Glutamatergic neuron (in vitro differentiated cells): ENCODE measurements at regions not wholly inside any gene's neighbourhood (a gene's known extent, or its start where the extent isn't known, plus 50 kb on each side); places are given as distances from the start of the nearest gene placed in this dataset.

Experiments
- DNase-seq: peaks from one replicate; pipeline ENCODE4 v3.0.0; 2022
- H3K27ac Mint-ChIP-seq: one replicate; pipeline ENCODE4 v1.8.0; 2020; ENCODE audit warnings: mild to moderate bottlenecking, mixed read lengths, inconsistent platforms; ENCODE audit not compliant: unreplicated experiment
- H3K27me3 Mint-ChIP-seq: one replicate; pipeline ENCODE4 v1.8.0; 2020; ENCODE audit warnings: mild to moderate bottlenecking, moderate library complexity, mixed read lengths, inconsistent platforms; ENCODE audit not compliant: unreplicated experiment
- H3K36me3 Mint-ChIP-seq: one replicate; pipeline ENCODE4 v1.8.0; 2020; ENCODE audit warnings: mild to moderate bottlenecking, mixed read lengths, inconsistent platforms; ENCODE audit not compliant: unreplicated experiment
- H3K4me1 Mint-ChIP-seq: one replicate; pipeline ENCODE4 v1.8.0; 2020; ENCODE audit warnings: mild to moderate bottlenecking, low read depth, mixed read lengths, inconsistent platforms; ENCODE audit not compliant: unreplicated experiment
- H3K4me3 Mint-ChIP-seq: one replicate; pipeline ENCODE4 v1.8.0; 2020; ENCODE audit warnings: mild to moderate bottlenecking, mixed read lengths, inconsistent platforms; ENCODE audit not compliant: unreplicated experiment
- H3K9me3 Mint-ChIP-seq: one replicate; pipeline ENCODE4 v1.8.0; 2020; ENCODE audit warnings: mild to moderate bottlenecking, moderate library complexity, mixed read lengths, inconsistent platforms; ENCODE audit not compliant: unreplicated experiment
- CTCF ChIP-seq: fragments of 200-600 bp; sonication (generic); IDR thresholded peaks from one replicate; pipeline ENCODE4 v1.5.0; 2021; ENCODE audit not compliant: partially characterized antibody, unreplicated experiment

GRCh38 chr5:23072179-23072578 is 219.0 kb upstream of the CDH12 start:
- H3K4me3 Mint-ChIP-seq, result no peak overlapping the region
- TF ChIP-seq CTCF, result no peak
- no peaks in the 10 kb centered on the region for H3K4me1 Mint-ChIP-seq
- DNase-seq, result no peak
- H3K27me3 Mint-ChIP-seq, result peaks cover 2% of the 10 kb centered on the region
- no peaks in the 10 kb centered on the region for H3K9me3 Mint-ChIP-seq
- H3K27ac Mint-ChIP-seq, result no peak overlapping the region
- H3K36me3 Mint-ChIP-seq, result no peaks in the 10 kb centered on the region

- H3K27me3 Mint-ChIP-seq, result peaks cover 2% of the 10 kb centered on the region
- no peaks in the 10 kb centered on the region for H3K36me3 Mint-ChIP-seq
- no peaks in the 10 kb centered on the region for H3K9me3 Mint-ChIP-seq
- H3K4me1 Mint-ChIP-seq, result no peaks in the 10 kb centered on the region
- no peak overlapping the region for H3K4me3 Mint-ChIP-seq
- TF ChIP-seq CTCF, result no peak
- H3K27ac Mint-ChIP-seq, result no peak overlapping the region
- no peak for DNase-seq
These were observed 218.5 kb upstream of the CDH12 start for GRCh38 chr5:23071682-23072081.

- no peak for TF ChIP-seq CTCF
- no peaks in the 10 kb centered on the region for H3K9me3 Mint-ChIP-seq
- no peaks in the 10 kb centered on the region for H3K27me3 Mint-ChIP-seq
- no peak overlapping the region for H3K4me3 Mint-ChIP-seq
- no peak for DNase-seq
- no peak overlapping the region for H3K27ac Mint-ChIP-seq
- no peaks in the 10 kb centered on the region for H3K36me3 Mint-ChIP-seq
- H3K4me1 Mint-ChIP-seq, result no peaks in the 10 kb centered on the region
These were observed 211.6 kb upstream of the CDH12 start for GRCh38 chr5:23064710-23065109.

- Mint-ChIP-seq H3K27ac (no peak overlapping the region), H3K27me3 (peaks cover 2% of the 10 kb centered on the region)
- TF ChIP-seq CTCF, result no peak
These were observed 200.7 kb upstream of the CDH12 start for GRCh38 chr5:23053846-23054245.

GRCh38 chr5:23042226-23042625 is 189.1 kb upstream of the CDH12 start:
- Mint-ChIP-seq H3K27me3 (no peaks in the 10 kb centered on the region), H3K4me3 (no peak overlapping the region)
- DNase-seq, result no peak

More at GRCh38 chr5:23053846-23054245, 200.7 kb upstream of the CDH12 start:
- Mint-ChIP-seq H3K9me3 (no peaks in the 10 kb centered on the region), H3K4me1 (no peaks in the 10 kb centered on the region), H3K36me3 (no peaks in the 10 kb centered on the region), H3K4me3 (no peak overlapping the region)
- DNase-seq, result no peak

More at GRCh38 chr5:23042226-23042625, 189.1 kb upstream of the CDH12 start:
- Mint-ChIP-seq H3K9me3 (no peaks in the 10 kb centered on the region), H3K4me1 (no peaks in the 10 kb centered on the region), H3K36me3 (no peaks in the 10 kb centered on the region), H3K27ac (no peak overlapping the region)
- TF ChIP-seq CTCF, result no peak
